Inferior parietal cortex (tissue), 1 donor: ENCODE measurements at regions not wholly inside any gene's neighbourhood (a gene's known extent, or its start where the extent isn't known, plus 50 kb on each side); places are given as distances from the start of the nearest gene placed in this dataset.
A peak's percentile ranks its signal among the peaks of the same experiment; 100 is the strongest.

ENCODE experiments used
- DNase-seq: peaks from one replicate; pipeline ENCODE4 v3.0.0-alpha.2; 2016; ENCODE audit errors: extremely low spot score

DNA sequence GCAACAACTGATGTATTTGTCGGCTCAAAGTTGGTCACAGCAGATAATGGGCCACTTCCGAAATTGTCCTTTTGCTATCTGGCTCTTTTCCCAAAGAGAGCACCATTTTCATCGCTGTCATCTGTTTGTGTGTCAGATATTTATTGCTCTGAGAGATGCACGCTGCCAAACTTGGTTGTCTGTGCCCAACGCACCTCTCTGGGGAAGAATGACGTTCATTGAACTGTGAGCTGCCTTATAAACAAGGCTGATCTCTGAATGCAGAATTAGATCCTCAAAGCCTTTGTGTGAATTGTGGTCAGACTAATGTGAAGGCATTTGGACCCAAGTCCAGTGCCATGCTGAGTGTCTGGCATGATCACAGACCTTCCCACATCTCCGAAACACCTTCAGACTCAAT is 174.7 kb upstream of the LYZL1 start:
- DNase-seq = no peak

DNA sequence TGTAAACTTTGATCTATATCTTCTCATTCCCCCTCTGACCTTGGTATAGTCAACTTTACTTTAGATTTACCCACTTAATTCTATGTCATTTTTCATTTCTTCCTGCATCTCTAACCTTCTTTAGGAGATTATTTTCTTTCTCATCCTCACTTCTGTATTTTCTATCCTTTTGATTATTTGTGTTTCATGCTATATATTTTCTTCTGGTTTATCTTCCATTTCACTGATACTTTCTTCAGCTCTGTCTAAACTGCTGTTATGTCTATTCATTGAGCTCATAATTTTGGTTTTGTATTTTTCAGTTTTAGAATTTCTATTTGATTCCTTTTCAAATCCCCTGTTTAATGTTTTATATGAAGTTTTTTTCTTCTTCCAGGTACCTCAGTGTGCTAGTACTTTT is 171.1 kb upstream of the LYZL1 start:
- DNase-seq = no peak

GRCh38 chr10:29119374-29119773 is 169.5 kb upstream of the LYZL1 start:
- no peak for DNase-seq

- DNase-seq = no peak
These were observed 168.7 kb upstream of the LYZL1 start for GRCh38 chr10:29120216-29120615.

DNA sequence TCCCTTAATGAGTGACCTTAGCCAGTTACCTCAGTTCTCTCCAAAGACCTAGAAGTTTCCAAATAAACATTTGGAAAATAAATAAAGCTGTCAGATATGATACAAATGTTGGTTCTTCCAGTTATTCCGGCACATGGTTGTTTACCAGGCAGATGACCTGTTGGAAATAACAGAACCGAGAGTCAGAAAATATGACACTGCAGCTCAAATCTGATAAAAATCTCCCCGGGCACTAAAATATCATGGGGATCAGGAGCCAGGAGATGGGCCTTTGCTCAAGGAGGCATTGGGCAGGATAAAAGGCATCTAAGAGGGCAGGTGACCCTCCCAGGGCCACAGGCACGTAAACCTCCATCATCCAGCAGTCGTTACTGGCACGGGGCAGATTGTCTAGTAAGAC is 164.0 kb upstream of the LYZL1 start:
- no peak for DNase-seq

DNA sequence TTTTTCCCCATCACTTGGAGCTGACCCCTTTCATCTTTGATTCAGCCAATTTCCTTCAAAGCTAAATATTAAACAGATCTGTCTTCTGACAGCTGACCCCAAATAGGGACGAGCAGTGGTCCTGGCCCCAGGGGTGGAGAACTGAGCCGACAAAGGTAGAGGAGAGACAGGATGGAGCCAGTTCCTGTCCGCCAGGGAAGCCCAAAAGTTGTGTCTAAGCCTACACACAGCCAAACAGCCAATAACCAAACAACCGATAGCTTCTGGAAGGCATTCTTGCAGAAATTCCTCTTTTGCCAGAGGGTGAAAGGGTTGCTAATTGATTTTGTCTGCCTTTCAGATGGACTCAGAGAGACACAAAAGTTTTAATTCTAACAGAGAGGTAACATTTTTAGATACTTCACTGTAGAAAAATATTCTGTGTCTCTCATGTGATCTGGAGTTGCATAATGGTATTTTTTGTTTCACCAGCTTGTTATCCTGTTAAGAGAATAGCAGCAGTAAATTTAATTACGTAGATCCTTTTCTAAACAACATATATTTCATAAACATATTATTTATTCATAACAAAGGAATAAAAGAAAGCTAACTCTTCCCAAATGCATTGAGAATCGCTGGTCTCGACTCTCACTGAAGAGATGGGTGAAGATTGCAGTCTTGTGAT is 161.7 kb upstream of the LYZL1 start:
- DNase-seq = no peak

GRCh38 chr10:29127731-29128130 is 161.1 kb upstream of the LYZL1 start:
- no peak for DNase-seq

DNA sequence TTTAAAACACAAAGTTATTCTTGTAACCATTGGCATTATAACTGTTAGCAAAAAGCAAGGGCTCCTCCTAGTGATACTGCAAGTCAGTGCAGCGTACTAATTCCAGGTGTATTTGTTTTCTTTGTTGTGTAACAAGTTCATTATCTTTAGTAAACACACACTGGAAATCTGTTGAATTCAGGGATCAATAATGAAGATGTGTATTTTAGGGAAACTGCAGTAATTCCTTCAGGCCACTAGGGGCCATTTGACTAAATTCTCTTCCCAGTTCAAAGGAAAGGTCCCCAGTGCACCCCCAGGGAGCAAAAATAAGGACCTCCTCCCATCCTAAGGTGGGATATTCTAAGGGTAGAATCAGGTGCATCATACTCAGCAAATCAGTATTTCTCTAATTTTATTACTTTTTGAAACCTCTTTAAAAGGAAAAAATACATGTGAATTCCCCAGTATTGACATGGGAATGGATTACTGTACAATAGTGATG is 158.6 kb upstream of the LYZL1 start:
- DNase-seq = peak; percentile 26

DNA sequence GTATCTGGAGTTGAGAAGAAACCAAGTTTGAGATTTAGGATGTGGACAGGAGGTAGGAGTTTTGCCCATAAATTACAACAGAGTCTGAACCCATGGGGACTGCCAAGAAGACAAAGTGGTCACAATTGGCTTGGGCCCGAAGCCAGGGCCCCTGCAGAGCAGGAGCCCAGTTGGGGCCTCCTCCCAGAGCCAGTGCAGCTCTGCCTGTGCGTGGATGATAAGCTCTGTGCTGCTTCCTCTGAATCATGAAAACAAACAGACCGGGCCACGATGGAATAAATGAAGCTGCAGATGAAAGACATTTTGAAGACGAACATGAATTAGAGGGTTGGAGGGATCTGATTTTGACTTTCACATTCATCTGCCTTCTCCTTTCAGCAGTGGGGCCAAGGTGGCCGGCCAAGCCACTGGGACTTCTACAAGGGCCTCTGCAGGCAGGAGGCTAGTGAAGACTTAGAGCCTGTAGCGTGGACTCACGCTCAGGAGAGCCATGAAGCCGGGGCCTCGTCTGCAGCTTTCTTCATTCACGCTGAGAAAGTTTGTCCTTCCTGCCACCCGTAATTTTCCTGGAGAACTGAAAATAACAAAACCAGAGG is 156.8 kb upstream of the LYZL1 start:
- no peak for DNase-seq

- DNase-seq = no peak
These were observed 156.2 kb upstream of the LYZL1 start for GRCh38 chr10:29132551-29133111.

- no peak for DNase-seq
These were observed 153.5 kb upstream of the LYZL1 start for GRCh38 chr10:29135337-29135736.

DNA sequence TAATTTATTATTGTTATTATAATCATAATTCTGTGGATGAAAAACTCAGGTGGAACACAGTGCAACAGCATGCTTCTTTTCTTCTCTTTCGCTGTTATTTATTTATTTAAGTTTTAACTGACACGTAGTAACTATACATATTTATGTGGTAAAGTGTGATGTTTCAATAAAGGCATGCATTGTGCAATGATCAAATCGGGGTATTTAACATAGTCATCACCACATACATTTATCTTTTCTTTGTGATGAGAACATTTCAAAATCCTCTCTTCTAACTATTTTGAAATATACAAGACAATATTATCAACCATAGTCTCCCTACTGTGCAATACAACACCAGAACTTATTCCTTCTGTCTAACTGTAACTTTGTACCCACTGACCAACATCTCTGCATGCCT is 152.5 kb upstream of the LYZL1 start:
- DNase-seq = no peak

DNA sequence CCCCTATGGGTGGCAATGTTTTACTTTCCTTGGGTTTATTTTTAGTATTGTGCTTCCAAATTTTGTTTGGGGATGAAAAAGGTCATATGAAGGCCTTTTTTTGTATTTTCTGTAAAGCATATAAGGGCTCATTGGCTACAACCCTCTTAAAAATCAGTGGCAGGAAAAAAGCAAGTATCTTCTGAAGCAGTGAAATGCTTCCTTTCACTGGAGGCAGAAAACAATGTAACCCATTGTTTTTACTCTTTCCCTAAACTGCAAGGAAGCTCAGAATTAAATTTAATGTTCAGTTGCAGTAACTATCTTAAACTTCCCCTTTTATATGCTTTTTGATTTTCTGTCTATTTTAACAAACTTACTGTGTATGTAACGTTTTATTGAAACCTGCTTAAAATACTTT is 148.7 kb upstream of the LYZL1 start:
- DNase-seq = no peak

DNA sequence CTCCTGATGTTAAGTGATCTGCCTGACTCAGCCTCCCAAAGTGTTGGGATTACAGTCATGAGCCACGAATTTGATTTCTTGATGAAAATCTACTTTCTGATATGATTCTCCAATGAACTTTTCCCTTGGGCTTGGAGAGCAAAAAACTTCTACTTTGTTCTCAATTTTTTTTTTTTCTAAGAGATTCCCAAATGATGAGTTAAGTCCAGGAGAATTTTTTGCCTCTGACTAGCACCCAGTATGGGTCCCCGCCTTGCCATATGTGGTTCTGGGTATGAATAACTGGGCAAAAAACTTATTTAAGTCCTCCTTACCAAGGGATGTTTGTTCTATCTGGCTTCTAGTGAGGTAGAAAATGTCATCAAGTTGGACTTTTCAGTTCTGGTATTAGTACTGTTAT is 147.9 kb upstream of the LYZL1 start:
- no peak for DNase-seq

DNA sequence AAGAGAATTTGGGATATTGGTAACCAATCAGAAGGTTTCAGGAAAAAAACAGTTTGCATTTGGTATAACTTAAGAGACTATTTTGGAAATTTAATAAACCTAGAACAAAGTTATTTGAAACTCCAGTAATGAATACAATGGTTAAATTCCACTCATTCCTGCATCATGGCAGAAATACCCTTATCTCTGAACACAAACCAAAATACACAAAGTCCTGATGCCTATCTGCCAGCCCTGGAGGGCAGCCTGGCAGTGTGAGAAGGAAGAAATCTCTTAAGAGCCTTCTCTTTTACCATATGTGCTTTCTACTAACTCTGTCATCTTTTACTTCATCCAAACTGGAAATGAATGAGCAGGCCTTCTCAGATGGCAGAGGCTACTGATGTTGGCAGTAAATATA is 147.1 kb upstream of the LYZL1 start:
- no peak for DNase-seq

- DNase-seq = no peak
These were observed 146.2 kb upstream of the LYZL1 start for GRCh38 chr10:29142516-29143314.

DNA sequence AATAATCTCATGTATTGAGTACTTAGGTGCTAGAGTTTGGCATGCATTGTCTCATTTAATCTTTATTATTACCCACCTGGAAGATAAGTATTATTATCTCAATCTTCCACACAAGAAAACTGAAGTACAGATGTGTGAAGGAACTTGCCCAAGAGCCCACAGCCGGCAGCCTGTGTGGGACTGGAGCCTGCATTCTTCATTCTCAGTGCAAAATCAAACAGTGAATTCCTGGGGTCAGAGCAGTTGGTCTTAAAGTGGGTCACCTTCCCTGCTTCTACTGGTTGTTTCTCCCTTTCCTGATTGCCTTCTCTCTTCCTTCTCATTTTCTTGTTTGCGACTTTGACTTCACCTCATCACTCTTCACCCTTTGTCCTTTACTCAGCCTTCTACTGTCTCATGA is 144.7 kb upstream of the LYZL1 start:
- DNase-seq = no peak

DNA sequence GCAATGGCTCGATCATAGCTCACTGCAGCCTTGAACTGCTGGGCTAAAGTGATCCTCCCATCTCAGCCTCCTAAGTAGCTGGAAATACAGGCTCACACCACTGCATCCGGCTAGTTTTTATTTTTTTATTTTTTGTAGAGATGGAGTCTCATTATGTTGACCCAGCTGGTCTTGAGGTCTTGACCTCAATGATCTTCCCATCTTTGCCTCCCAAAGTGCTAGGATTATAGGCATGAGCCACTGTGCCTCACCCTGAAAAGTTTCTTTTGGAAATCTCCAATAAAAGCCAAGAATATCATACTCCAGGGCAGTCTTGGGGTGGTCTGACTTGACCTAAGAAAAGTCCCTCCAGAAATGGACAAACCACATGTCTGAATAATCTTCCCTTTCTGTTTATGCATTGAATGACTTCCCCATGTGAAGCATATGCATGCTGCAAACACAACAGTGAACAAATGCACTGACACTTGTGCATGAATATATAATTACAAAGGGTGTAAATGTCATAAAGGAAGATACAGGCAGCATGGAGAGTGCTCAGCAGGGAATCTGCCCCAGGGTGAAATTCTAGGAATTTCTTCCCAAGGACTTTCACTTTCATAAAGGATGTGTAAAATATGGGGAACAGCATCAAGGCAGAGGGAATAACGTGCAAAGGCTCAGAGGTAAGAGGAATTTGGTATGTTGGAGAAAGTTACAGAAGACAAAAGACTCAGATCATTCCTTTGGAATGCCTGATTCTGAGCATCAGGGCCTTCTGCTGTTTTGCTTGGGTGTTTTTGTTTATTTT is 142.4 kb upstream of the LYZL1 start:
- DNase-seq = no peak

DNA sequence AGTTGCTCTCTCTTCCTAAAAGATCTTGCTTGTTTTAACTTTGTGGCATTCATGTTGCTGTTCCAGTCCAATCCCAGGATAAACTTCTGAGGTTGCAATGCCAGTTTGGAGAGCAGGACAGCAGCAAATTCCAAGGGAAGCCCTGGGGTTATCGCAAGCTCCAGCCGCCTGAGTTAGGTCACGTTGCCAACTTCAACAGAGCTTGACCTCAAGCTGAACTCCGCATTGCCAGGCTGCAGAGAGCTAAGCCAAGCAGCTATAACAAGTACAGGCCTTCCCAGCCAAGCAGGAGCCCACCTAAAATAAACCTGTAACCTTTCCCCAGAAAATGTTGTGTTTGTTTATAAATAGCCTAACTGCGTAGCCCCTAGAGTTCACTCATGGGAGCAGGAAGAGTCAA is 138.9 kb upstream of the LYZL1 start:
- DNase-seq = no peak

GRCh38 chr10:29151005-29151404 is 137.9 kb upstream of the LYZL1 start:
- no peak for DNase-seq

GRCh38 chr10:29157321-29157720 is 131.5 kb upstream of the LYZL1 start:
- DNase-seq = peak; percentile 13

GRCh38 chr10:29158066-29158465 is 130.8 kb upstream of the LYZL1 start:
- no peak for DNase-seq
